CD4-positive, alpha-beta T cell treated with Interleukin-6 for 4 hours (primary cell): ENCODE measurements at regions not wholly inside any gene's neighbourhood (a gene's known extent, or its start where the extent isn't known, plus 50 kb on each side); places are given as distances from the start of the nearest gene placed in this dataset.

Experiments used
- DNase-seq: peaks from one replicate; pipeline ENCODE4 v3.0.0-alpha.2; 2020; ENCODE audit warnings: mixed read lengths

DNA sequence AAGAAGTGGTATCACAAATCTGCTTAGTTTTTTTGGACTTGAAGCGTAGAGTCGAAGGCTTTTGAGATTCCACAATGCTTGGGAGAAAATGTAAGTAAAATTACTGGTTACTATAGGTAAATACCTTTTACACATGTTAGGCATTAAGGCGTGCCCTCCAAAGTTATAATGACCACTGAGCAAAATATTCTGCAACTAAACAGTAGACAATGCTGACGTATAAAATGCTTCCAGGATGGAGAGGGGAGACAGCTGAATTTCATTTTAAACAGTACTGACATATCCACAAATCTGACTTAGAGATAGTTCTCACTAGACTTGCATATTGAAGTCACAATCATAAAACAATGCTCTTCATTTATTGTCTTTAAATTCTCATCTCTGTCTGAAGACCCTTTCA lies 144.5 kb upstream of the DCN start:
- no peak for DNase-seq

DNA sequence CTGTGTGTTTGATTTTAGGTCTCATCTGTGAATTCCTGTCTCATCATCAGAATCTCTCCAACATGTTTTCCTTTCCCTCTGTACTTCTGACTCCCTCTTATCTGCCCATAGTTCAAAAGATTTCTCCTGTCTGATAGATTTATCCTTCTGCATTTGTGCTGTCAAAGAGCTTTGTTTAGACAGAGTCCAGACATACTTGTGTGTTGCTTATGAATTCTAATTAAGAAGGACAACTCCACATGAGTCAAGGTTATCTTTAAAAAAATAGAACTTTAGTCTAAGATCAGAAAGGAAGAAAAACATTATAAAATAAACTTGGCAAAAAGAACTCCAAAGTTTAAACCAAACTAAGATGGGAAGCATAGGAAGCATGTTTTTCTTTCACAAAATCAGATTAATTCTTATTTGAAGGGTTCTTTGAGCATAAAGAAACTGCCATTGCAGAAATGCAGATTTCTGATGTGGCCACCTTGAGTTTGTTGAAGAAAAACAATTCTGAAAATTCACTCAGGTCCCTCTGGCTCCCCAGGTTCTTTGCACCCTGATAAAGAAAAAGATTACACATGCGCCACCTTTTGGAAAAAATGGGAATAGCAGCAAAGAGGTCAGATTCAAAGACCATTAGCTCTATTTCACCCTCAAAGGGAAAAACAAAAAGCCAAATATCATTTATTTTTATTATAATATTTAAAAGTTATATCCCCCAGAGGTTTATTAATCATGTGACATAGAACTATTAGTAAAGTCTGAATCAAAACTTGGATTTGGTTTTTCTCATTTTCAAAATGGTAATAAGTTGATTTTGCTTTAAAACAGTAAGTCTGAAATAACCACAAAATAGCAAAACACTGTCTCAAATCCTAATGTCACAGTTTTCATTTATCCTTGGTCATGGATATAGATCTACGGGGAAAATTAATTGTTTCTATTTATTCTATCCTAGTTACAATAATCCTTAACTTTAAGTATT lies 143.7 kb upstream of the DCN start:
- peak; percentile 39 for DNase-seq

DNA sequence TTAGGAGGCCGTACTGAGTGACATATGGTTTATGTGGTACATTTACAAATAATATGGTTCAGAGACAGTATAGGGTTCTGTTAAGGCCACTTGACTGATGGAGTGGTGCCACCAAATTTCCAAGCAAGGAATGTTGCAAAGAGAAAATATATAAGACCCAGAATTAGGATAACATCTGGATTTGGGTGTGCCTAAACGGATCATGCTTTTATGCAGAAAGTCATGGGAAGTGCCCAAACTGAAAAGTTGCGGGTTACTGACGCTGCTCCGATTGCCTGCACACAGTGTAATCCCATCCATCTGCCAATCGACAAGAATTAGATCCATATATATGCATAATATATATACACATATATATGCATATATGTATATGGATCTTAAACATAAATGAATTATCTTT lies 138.4 kb upstream of the DCN start:
- no peak for DNase-seq

DNA sequence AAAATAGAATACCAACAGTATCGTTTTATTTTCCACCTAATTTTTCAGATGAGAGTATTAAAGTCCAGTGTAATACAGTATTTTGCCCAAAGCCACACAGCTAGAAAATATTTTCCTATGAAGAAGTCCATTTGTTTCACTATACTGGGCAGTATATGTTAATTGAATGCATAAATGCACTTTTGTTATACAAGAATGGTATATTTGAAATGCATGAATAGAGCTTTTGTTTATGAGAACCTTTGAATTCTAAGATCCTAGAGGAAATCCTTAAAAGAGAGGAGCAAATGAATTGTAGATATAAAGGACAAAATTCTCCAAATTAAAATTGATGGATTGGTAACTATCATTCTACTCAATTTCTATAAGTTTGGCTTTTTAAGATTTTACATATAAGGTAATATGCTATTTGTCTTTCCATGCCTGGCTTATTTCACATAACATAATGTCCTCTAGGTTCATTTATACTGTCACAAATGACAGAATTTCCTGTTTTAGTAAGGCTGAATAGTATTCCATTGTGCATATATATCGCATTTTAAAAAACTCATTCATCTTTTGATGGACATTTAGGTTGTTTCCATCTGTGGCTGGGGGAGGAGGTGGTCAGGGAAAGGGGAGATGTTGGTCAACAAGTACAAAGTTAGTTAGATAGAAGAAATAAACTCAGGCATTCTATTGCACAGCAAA lies 136.6 kb upstream of the DCN start:
- DNase-seq: no peak

DNA sequence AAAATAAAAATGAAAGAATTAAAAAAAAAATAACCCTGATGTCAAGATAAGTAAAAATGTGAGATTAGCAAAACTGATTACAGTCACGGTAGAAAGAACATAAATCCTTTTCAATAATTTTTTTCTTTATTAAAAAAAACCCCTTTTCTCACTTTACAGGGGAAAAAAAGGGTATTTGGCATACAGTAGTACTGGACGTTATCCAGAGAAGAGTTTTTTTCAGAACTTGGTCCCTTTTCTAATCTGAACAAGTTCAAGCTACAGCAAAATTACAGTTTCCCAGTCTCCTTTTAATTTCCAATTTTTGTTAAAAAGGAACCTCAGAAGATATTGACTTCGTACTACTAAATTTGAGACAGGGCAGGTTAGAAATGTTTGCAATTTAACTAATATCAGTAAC lies 134.7 kb upstream of the DCN start:
- DNase-seq: no peak

DNA sequence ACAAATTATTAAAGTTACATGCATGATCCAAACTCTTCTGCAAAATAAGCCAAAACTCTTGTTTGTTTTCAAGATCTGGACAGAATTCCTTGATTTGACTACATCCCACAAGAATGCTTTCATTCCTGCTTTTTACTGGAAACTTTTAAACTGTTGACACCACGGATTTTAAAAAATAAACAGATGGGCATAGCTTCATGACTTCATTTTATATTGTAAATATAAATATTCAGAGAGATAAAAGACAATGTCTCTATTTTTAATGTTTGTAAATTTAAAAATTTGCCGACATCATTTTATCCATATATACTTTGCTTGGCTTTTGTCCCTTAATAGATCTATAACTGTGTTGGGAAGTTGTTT lies 134.3 kb upstream of the DCN start:
- no peak for DNase-seq

DNA sequence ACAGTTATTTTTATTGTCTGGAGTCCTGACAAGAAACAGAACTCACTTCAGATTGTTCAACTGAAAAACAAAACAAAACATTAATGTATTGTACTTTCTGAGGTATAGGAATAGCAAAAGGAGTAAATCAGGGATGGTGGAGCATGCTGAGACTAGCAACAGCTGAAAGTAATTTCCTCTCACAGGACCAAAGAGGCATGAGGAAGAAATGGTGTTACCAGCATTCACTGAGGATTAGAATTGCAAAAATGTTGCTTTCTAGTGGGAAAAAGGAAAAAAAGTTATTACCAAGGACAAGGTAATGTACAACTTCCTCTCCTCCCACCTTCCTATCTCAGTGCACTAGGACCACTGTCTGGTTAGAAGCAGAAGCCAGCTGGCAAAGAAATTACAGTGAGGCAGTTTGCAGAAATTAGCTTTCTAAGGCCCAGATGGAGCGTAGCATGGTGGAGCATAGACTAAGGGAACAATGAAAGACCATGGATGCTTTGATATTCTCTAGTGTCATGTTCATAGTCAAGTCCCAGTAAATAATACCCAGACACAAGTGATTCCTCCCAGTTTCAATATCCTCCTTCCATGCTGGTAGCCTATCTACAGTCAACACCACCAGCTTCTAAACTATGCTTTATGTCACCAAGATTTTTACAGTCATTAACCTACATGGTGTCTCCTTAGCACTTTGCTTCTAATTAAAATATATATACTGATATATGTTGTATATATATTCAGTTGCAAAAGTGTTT lies 133.7 kb upstream of the DCN start:
- DNase-seq: no peak

DNA sequence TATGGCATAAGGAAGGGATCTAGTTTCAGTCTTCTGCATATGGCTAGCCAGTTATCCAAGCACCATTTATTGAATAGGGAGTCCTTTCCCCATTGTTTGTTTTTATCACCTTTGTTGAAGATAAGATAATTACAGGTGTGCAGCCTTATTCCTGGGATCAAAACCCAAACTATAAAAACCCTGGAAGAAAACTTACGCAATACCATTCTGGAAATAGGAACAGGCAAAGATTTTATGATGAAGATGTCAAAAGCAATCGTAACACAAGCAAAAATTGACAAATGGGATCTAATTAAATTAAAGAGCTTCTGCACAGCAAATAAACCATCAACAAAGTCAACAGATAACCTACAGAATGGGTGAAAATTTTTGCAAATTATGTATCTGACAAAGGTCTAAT lies 128.5 kb upstream of the DCN start:
- no peak for DNase-seq

DNA sequence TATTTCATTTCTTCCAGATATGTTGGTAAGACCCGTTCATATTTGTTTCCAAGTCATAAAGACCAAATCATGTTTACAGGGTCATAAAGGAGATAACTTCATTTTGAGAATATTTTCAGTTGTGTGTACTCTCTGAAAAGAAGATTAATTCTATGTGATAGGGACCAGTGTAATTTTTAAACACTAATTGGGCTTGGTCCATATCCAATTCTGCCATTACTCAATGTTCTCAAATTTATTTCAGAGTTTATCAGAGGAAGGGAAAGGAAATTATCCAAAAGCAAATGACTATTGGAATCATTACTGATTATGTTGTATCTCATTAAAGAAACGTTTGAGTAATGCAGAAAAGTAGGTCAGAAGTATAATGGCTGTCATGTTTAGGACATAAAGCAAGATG lies 126.8 kb upstream of the DCN start:
- no peak for DNase-seq

DNA sequence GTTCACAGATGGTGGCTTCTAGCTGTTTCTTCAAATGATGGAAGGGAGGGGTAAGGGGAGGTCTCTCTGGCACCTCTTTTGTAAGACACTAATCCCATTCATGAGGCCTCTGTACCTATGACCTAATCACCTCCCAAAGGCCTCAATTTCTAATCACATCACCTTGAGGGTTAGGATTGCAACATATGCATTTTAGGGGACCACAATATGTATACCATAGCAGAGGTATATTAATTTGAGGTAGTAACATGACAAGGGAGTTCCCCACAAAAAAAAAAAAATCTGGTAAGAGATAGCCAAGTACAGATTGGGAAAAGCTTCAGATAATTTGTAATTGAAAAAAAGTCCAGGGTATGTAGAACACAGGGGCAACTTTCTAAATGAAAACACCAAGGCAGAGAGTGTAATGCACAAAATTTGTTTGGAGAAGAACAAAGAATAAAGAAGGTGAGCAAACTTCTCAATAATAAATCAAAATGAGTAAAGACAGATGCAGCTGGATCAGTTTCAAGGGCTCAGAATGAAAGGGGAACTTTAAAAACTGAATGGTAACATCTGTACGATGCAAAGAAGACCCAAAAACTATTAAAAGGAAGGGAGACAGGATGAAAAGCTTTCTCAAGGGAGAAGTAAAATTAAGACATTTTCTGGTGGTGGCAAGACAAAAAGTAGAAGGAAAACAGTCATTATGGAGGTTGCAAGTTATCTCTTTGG lies 125.5 kb upstream of the DCN start:
- DNase-seq: no peak

DNA sequence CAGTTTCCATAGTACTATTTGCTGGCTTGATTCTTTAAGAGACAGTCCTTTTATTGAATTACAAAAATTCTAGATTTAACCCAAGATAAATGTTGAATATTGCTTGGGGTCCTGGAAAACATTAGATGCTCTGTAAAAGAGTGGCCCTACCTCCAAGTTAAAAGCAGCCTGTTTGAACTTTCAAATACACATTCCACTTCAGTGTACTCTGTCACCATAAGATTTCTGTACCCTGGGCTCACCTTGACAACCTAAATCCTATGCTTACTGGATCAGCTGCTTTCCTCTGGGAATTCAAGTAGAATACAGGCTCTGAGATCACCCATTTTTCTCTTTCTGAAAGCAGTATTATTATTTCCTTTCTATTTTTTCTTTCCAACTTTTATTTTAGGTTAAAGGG lies 107.7 kb upstream of the DCN start:
- no peak for DNase-seq

DNA sequence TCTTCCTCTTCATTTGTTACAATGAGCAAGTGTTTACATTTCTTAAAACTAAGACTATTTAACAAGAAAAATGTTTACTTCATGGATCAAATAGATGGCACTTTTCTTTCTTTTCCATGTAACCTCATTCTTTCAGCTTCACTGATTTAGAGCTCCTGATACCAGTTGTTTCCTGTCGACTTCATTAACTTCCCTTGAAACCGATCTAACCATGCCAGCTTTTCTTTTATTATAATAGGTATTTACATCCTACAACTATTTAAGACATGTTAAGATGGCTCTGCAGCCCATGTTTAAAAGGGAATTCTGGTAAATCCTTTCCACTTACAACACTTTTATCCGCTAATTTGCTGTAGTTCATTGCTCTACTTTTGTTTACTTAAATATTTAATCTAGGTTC lies 107.3 kb upstream of the DCN start:
- DNase-seq: no peak

DNA sequence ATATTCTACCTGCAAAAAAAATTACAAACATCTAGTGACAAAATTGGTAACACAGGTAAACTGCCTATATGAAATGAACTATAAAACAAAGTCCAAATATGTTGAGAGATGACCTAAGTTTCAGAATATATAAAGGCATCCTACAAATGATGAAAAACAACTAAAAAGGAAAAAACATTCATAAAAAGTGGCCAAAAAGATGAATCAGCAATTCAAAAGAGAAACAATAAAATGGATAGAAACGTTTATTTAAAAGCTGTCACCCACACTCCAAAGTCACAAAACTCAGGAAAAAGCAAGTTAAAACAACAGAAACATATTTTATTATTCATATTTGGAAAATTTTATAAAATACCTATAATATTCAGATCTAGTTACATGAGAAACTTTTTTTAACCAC lies 106.5 kb upstream of the DCN start:
- no peak for DNase-seq

DNA sequence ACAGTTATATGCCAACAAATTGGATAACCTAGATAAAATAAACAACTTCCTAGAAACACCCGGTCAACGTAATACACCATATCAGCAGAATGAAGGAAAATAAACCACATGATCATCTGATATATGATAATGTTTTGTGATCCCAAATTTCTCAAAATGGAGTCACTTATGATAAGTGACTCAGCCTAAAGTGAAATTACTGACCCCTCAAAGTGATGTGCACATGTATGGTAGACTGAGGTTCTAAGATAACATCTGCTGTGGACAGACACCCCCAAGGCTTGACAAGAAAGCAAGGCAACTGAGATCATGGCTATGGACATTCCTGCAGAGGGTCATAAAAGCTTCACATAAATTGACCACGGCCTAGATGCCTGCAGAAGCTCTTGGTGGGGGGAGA lies 105.1 kb upstream of the DCN start:
- DNase-seq: no peak

DNA sequence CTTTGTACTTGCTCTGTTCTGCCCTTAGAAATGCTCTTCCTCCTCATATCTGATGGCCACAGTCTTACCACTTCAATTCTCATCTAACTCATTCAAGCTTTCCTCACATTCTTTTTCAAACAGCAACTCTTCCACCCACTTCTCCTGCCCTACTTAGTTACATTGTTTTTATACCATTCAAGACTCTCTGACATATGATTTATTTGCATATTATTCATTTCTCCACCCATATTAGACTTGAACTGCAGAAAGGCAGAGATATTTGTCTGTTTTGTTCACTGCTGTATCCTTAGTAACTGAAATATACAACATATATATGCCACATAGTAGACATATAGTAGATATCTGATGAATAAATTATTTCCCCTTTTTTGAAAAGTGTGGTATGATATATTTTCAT lies 95.5 kb upstream of the DCN start:
- DNase-seq: no peak

DNA sequence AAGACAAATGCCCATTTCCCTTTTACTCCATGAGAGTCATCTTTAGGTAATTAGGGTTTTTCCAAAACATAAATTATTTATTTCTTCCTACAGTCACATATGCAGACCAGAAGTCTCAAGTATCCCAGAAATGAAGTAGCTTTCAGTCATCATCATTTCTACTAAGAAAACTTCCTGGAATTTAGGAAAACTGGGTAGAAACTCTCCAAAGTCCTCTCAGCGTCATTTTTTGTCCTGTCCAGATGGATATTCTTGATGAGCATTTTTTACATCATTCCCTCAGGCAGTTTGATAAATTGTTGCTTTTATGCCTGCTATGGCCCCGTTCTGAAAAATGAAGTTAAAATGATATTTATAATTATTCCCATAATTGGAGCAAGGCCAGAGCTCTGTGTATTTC lies 93.9 kb upstream of the DCN start:
- no peak for DNase-seq

DNA sequence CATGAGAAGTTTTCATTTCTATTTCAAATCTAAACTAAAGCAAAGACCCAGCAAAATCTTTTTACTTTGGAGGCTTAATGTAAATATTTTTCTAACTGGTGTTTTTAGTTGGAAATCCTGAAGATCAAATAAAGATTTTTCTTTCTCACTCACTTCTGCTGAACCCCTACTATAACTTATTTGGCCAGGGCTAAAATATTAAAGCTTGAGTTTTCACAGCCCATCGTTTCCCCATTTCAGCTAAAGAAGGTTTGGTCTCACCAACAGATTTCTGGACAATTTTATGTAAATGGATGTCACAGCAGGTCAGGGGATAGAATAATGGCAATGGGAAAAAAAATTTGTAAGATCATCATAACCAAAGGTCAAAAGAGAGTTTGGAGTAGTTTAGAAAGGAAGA lies 92.7 kb upstream of the DCN start:
- no peak for DNase-seq

DNA sequence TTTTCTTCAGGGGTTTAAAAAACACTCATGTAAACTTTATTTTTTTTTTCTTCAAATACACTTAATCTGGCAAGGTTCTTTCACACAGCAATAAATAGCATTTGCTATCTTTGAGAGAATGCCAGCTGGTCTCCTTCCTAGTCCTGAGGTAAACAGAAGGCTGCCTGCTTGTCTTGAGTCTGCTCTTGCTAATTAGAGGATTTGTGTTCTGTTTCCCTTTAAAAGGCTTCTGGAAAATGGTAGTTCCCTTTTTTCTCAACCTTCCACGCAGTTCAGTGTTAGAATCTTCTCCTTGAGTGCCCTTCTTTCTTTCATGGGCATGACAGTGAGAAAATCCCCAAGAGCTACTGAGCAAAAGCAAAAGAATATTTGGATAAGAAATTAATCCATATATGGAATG lies 92.3 kb upstream of the DCN start:
- DNase-seq: no peak

DNA sequence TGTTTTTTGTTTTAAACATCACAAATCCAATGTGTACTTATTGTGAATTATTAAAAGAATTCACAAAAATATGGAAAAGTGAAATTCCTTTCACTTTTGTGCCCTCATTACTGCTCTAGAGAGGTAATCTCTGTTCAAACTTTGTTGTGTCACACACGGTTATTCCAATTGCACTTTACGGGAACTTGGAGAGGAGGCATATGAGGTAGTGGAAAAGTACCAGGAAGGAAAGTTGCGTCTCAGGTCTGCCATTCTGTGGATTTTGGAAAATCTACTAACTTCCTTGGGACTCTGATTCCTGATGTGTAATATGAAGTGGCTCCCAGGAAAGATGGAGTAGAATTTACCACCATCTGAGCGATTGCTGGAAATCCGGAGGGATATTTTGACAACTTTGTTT lies 90.9 kb upstream of the DCN start:
- DNase-seq: no peak

DNA sequence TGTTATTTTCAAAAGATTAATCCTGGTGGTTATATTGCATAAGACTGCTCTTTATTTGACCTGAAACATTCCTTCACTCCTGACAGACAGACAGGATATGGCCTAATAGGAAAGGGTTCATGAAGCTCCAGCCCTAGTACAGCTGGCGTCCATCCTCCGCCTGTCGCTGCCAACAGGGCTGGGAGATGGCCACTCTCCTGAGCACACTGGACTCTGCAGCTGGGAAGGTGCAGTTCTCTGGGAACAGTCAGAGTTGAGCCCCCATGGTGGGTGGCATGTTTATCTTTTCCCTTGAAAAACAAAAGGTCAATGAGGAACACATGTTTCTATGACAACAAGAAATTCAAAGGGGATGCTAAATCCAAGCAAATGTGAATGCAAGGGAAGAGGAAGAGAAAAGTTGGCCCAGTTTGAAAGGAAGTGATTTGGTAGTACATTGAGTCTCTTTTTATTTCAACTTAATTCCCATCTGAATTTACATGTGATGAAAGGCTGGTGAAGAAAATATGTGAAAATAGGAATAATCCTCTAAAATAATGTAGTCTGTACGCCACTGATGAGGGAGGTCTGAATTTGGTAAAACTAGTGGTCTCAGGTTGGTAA lies 89.9 kb upstream of the DCN start:
- no peak for DNase-seq

DNA sequence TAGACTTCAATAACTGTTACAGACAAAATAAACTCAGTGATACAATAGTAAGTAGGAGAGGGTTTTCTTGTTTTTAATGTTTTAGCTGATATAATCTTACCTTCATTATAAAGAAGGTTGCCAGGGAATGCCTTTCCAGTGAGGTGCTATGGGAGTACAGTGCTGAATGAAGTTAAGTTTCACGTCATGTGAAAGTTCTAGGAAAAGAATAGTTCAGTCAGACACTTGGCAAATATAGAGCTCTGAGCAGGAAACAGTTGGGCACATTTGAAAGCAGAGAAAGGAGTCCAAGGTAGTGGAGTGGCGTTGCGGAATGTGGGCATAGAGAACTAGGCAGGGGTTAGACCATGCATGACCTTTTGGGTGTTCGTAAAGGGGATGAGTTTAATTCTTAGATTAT lies 88.6 kb upstream of the DCN start:
- no peak for DNase-seq

DNA sequence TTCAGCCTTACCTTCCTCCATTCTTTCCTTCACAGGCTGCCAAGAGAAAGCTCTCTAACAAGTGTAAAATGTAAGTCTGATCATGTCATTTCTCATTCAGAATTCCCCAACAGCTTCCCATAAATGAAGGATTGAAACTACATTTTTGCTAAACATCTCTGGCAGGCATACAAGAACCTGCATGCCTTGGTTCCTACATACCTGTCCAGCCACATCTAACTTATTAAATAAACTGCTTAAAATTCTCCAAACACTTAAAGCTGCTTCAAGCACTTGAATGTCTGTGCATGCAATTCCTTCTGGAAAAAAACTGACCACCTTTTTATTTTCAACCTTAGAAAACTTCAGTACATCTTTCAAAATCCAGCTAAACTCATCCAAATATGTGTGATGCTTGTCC lies 84.4 kb upstream of the DCN start:
- no peak for DNase-seq

DNA sequence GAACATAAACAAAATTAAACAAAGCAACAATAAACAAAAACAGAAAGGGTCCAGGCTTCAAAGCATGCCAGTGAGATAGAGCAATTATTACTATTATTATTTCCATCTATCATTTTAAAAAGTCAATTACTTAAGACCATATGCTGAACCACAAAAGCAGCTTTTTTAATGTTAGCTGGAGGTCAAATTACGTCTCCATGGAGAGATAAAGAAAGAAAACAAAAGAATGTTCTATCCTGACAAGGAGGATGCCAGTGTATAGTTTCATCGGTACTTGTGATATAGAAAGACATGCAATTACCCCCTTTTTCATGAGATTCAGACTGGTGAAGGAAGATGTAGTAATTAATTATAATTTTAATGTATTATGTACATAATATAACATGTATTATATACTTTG lies 81.6 kb upstream of the DCN start:
- no peak for DNase-seq
